PC-9 (cell line): ENCODE measurements at regions not wholly inside any gene's neighbourhood (a gene's known extent, or its start where the extent isn't known, plus 50 kb on each side); places are given as distances from the start of the nearest gene placed in this dataset.

Source experiments
- EZH2 ChIP-seq: fragments of 200-600 bp; sonication (generic); IDR thresholded peaks from 2 replicates; pipeline ENCODE4 v1.8.0; 2017; ENCODE audit warnings: antibody characterized with exemption, low read depth
- TF ChIP-seq, protein P1 (sequence below): fragments of 200-600 bp; sonication (generic); conservative IDR thresholded peaks from 2 replicates; pipeline ENCODE4 v1.6.1; 2017; ENCODE audit warnings: mixed run types, antibody characterized with exemption, mild to moderate bottlenecking, moderate library complexity

DNA sequence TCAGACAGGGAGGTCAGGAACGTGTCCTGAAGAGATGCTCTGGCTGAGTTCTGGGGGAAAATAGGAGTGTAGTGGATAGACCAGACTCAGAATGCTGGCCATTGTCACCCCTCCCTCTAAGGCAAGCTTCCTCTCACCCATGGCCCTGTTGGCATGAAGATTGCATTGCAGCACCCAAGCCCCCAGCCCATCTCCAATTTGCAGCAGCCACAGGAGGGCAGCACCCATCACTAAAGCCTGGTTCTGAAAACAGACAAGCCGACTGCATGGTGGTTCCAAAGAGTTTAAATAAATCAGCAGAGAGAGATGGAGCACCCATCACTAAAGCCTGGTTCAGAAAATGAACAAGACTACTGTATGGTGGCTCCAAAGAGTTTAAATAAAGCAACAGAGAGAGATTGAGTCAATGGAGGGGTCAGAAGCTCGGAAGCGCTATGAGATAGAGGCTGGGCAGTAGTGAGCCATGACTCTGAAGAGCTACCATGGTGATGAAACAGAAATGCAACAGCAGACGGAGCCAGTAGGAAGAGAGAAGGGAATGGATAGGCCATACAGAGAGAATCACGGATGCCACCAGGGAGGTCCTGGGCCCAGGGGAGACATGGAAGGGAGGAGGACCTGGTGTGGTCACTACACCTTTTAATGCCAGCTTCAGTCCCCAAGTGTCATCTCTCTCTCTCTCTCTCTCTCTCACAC, 237.9 kb upstream of the MYO3A start:
- TF ChIP-seq, protein P1, sequence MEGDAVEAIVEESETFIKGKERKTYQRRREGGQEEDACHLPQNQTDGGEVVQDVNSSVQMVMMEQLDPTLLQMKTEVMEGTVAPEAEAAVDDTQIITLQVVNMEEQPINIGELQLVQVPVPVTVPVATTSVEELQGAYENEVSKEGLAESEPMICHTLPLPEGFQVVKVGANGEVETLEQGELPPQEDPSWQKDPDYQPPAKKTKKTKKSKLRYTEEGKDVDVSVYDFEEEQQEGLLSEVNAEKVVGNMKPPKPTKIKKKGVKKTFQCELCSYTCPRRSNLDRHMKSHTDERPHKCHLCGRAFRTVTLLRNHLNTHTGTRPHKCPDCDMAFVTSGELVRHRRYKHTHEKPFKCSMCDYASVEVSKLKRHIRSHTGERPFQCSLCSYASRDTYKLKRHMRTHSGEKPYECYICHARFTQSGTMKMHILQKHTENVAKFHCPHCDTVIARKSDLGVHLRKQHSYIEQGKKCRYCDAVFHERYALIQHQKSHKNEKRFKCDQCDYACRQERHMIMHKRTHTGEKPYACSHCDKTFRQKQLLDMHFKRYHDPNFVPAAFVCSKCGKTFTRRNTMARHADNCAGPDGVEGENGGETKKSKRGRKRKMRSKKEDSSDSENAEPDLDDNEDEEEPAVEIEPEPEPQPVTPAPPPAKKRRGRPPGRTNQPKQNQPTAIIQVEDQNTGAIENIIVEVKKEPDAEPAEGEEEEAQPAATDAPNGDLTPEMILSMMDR = no peak
- TF ChIP-seq EZH2 = no peak
